ENCODE measurements at regions not wholly inside any gene's neighbourhood (a gene's known extent, or its start where the extent isn't known, plus 50 kb on each side); places are given as distances from the start of the nearest gene placed in this dataset.

- no peak for DNase-seq (ENCODE audit: low spot score)
Observed at GRCh38 chr2:217061916-217062505, 202.1 kb upstream of the TNP1 start.

GRCh38 chr2:217060951-217061547, 201.2 kb upstream of the TNP1 start:
- DNase-seq (ENCODE audit: low spot score), result no peak

- no peak for DNase-seq (ENCODE audit: low spot score)
Observed at GRCh38 chr2:217060516-217060915, 200.7 kb upstream of the TNP1 start.

- DNase-seq (ENCODE audit: low spot score), result no peak
Observed at GRCh38 chr2:217058791-217059755, 199.2 kb upstream of the TNP1 start.

GRCh38 chr2:217057773-217058172, 197.9 kb upstream of the TNP1 start:
- DNase-seq (ENCODE audit: low spot score), result no peak

GRCh38 chr2:217055624-217056023, 195.8 kb upstream of the TNP1 start:
- no peak for DNase-seq (ENCODE audit: low spot score)

- no peak for DNase-seq (ENCODE audit: low spot score)
Observed at GRCh38 chr2:217054791-217055190, 194.9 kb upstream of the TNP1 start.

- no peak for DNase-seq (ENCODE audit: low spot score)
Observed at GRCh38 chr2:217052856-217053577, 193.2 kb upstream of the TNP1 start.

GRCh38 chr2:217051416-217051815, 191.6 kb upstream of the TNP1 start:
- no peak for DNase-seq (ENCODE audit: low spot score)

- DNase-seq (ENCODE audit: low spot score), result no peak
Observed at GRCh38 chr2:217049956-217050355, 190.1 kb upstream of the TNP1 start.

GRCh38 chr2:217049422-217049821, 189.6 kb upstream of the TNP1 start:
- no peak for DNase-seq (ENCODE audit: low spot score)

- DNase-seq (ENCODE audit: low spot score), result no peak
Observed at GRCh38 chr2:217048730-217049129, 188.9 kb upstream of the TNP1 start.

GRCh38 chr2:217047631-217048030, 187.8 kb upstream of the TNP1 start:
- no peak for DNase-seq (ENCODE audit: low spot score)

GRCh38 chr2:217047209-217047608, 187.3 kb upstream of the TNP1 start:
- no peak for DNase-seq (ENCODE audit: low spot score)

GRCh38 chr2:217045700-217046475, 186.0 kb upstream of the TNP1 start:
- no peak for DNase-seq (ENCODE audit: low spot score)

GRCh38 chr2:217040099-217040498, 180.2 kb upstream of the TNP1 start:
- DNase-seq (ENCODE audit: low spot score), result no peak

- DNase-seq (ENCODE audit: low spot score), result no peak
Observed at GRCh38 chr2:217038001-217038400, 178.1 kb upstream of the TNP1 start.

GRCh38 chr2:217037353-217037752, 177.5 kb upstream of the TNP1 start:
- no peak for DNase-seq (ENCODE audit: low spot score)

- no peak for DNase-seq (ENCODE audit: low spot score)
Observed at GRCh38 chr2:217035967-217036366, 176.1 kb upstream of the TNP1 start.

- no peak for DNase-seq (ENCODE audit: low spot score)
Observed at GRCh38 chr2:217033186-217033585, 173.3 kb upstream of the TNP1 start.

GRCh38 chr2:217031445-217031844, 171.6 kb upstream of the TNP1 start:
- DNase-seq (ENCODE audit: low spot score), result no peak

- no peak for DNase-seq (ENCODE audit: low spot score)
Observed at GRCh38 chr2:217030081-217030480, 170.2 kb upstream of the TNP1 start.
